Vagina (tissue), 2 donors: ENCODE measurements at regions not wholly inside any gene's neighbourhood (a gene's known extent, or its start where the extent isn't known, plus 50 kb on each side); places are given as distances from the start of the nearest gene placed in this dataset.

Source experiments
- CTCF ChIP-seq, 3 experiments: fragments of 450-650 bp in 2 of 3; fragments of 200-600 bp in 1 of 3; sonication (generic) in 1 of 3; IDR thresholded peaks; one replicate each; pipeline ENCODE4 v1.5.1; 2017 to 2019; ENCODE audit warnings: antibody characterized with exemption in 3 of 3, mild to moderate bottlenecking in 2 of 3, moderate library complexity in 2 of 3
- POLR2A ChIP-seq, 2 donors: fragments of 450-650 bp; IDR thresholded peaks; one replicate each; pipeline ENCODE4 v1.6.1; 2017; ENCODE audit warnings: antibody characterized with exemption in 2 of 2, mild to moderate bottlenecking in 2 of 2, moderate library complexity in 2 of 2
- POLR2AphosphoS5 ChIP-seq, 2 donors: sonication (generic); formaldehyde crosslinking; IDR thresholded peaks; one replicate each; pipeline ENCODE4 v1.9.0; 2017; ENCODE audit warnings: antibody characterized with exemption in 2 of 2, mild to moderate bottlenecking in 2 of 2, low read depth in 1 of 2; ENCODE audit not compliant: insufficient read depth in 1 of 2

- TF ChIP-seq POLR2AphosphoS5 (IDR thresholded peaks at IDR 0.05; ENCODE audit: insufficient read depth in 1 of 2, low read depth in 1 of 2) (no peak), POLR2A (IDR thresholded peaks at IDR 0.05) (no peak), CTCF (IDR thresholded peaks at IDR 0.05) (no peak)
Measured at GRCh38 chr7:25310896-25311295, 82.6 kb upstream of the NPVF start.
